Liver (tissue), 3 donors: ENCODE measurements at regions not wholly inside any gene's neighbourhood (a gene's known extent, or its start where the extent isn't known, plus 50 kb on each side); places are given as distances from the start of the nearest gene placed in this dataset.

Experiments
- CTCF ChIP-seq: fragments of 150-350 bp; IDR thresholded peaks from 2 replicates; pipeline ENCODE4 v1.5.1; 2017; ENCODE audit warnings: improper control_type of control experiment, low read depth, low read length; ENCODE audit not compliant: missing input control
- EGR1 ChIP-seq, 2 donors: IDR thresholded peaks; 2 replicates each; pipeline ENCODE4 v1.6.1; 2016 to 2018; ENCODE audit warnings: antibody characterized with exemption in 2 of 2, low read depth in 2 of 2
- FOXA1 ChIP-seq: IDR thresholded peaks from 2 replicates; pipeline ENCODE4 v1.6.1; 2016; ENCODE audit warnings: antibody characterized with exemption
- FOXA2 ChIP-seq: IDR thresholded peaks from 2 replicates; pipeline ENCODE4 v1.6.1; 2016; ENCODE audit warnings: antibody characterized with exemption
- GABPA ChIP-seq, 2 donors: IDR thresholded peaks in 1 of 2; conservative IDR thresholded peaks in 1 of 2; 2 replicates each; pipeline ENCODE4 v1.6.1; 2016; ENCODE audit warnings: antibody characterized with exemption in 2 of 2, mild to moderate bottlenecking in 1 of 2, moderate library complexity in 1 of 2
- JUND ChIP-seq, 2 donors: IDR thresholded peaks; 2 replicates each; pipeline ENCODE4 v1.6.1; 2016; ENCODE audit warnings: antibody characterized with exemption in 2 of 2
- MAX ChIP-seq: IDR thresholded peaks from 2 replicates; pipeline ENCODE4 v1.6.1; 2016; ENCODE audit warnings: antibody characterized with exemption
- NR2F2 ChIP-seq: IDR thresholded peaks from 2 replicates; pipeline ENCODE4 v1.6.1; 2016; ENCODE audit warnings: antibody characterized with exemption
- RAD21 ChIP-seq, 2 donors: IDR thresholded peaks; 2 replicates each; pipeline ENCODE4 v1.6.1; 2016; ENCODE audit warnings: antibody characterized with exemption in 2 of 2, mild to moderate bottlenecking in 2 of 2
- REST ChIP-seq: IDR thresholded peaks from 2 replicates; pipeline ENCODE4 v1.6.1; 2016; ENCODE audit warnings: antibody characterized with exemption, mild to moderate bottlenecking
- TAF1 ChIP-seq: conservative IDR thresholded peaks from 2 replicates; pipeline ENCODE4 v1.6.1; 2016; ENCODE audit warnings: antibody characterized with exemption, mild to moderate bottlenecking
- YY1 ChIP-seq: IDR thresholded peaks from 2 replicates; pipeline ENCODE4 v1.6.1; 2016; ENCODE audit warnings: antibody characterized with exemption, mild to moderate bottlenecking
- donor health status: healthy.
- donor health status: healthy.

- no peak for TF ChIP-seq TAF1
- TF ChIP-seq CTCF, result no peak
- TF ChIP-seq JUND (IDR thresholded peaks at IDR 0.05), result no peak
- no peak for TF ChIP-seq YY1
- TF ChIP-seq FOXA2, result no peak
- TF ChIP-seq MAX, result no peak
- TF ChIP-seq REST, result no peak
- no peak for TF ChIP-seq RAD21 (IDR thresholded peaks at IDR 0.05)
- no peak for TF ChIP-seq NR2F2
- no peak for TF ChIP-seq FOXA1
- TF ChIP-seq EGR1 (IDR thresholded peaks at IDR 0.05; ENCODE audit: low read depth in 2 of 2), result no peak
- TF ChIP-seq GABPA (IDR thresholded peaks at IDR 0.05 in 1 of 2, conservative IDR thresholded peaks at IDR 0.05 in 1 of 2), result no peak
Measured at GRCh38 chr11:49505231-49505630, 296.8 kb upstream of the FOLH1 start.
